Large intestine (tissue), 3 donors: ENCODE measurements at regions not wholly inside any gene's neighbourhood (a gene's known extent, or its start where the extent isn't known, plus 50 kb on each side); places are given as distances from the start of the nearest gene placed in this dataset.

Source experiments
- DNase-seq, 2 donors: peaks; one replicate each; pipeline versions ENCODE4 v3.0.0 to v3.0.0-alpha.2; 2013
- H3K27ac ChIP-seq: one replicate; pipeline ENCODE4 v1.5.1; 2013; ENCODE audit warnings: low read length
- H3K27me3 ChIP-seq: 2 replicates; pipeline ENCODE4 v1.6.1; 2013; ENCODE audit warnings: low read length; ENCODE audit not compliant: control insufficient read depth, insufficient read depth
- H3K36me3 ChIP-seq: 2 replicates; pipeline ENCODE4 v1.6.1; 2013; ENCODE audit warnings: low read length; ENCODE audit not compliant: control insufficient read depth, insufficient read depth
- H3K4me1 ChIP-seq: one replicate; pipeline ENCODE4 v1.6.1; 2013; ENCODE audit warnings: low read length; ENCODE audit not compliant: control insufficient read depth, insufficient read depth
- H3K4me3 ChIP-seq: one replicate; pipeline ENCODE4 v1.5.1; 2013; ENCODE audit warnings: low read length
- H3K9me3 ChIP-seq: one replicate; pipeline ENCODE4 v1.6.1; 2013; ENCODE audit warnings: mild to moderate bottlenecking, low read depth, low read length, moderate library complexity; ENCODE audit not compliant: control insufficient read depth
- WGBS: methylation state at CpG from one replicate; pipeline ENCODE4 v1.1.5; 2013; ENCODE audit warnings: low lambda C conversion rate; ENCODE audit not compliant: insufficient coverage; 5-methylcytosine and 5-hydroxymethylcytosine counted together

GRCh38 chr4:24001486-24002329 lies 111.9 kb upstream of the PPARGC1A start:
- no peak overlapping the region for H3K27ac ChIP-seq
- no CpG with 5 or more reads among the region's 8 CpGs for WGBS
- no peak overlapping the region for H3K4me3 ChIP-seq
- H3K27me3 ChIP-seq, result no peaks in the 10 kb centered on the region
- no peaks in the 10 kb centered on the region for H3K4me1 ChIP-seq
- no peaks in the 10 kb centered on the region for H3K36me3 ChIP-seq
- no peaks in the 10 kb centered on the region for H3K9me3 ChIP-seq
- no peak for DNase-seq

- Histone ChIP-seq H3K27me3 (no peaks in the 10 kb centered on the region), H3K4me1 (no peaks in the 10 kb centered on the region), H3K27ac (no peak overlapping the region), H3K4me3 (no peak overlapping the region), H3K9me3 (no peaks in the 10 kb centered on the region), H3K36me3 (no peaks in the 10 kb centered on the region)
- no peak for DNase-seq
- WGBS, result 90% methylated on average over 2 of the region's 3 CpGs
Observed at GRCh38 chr4:24000470-24000831, 110.6 kb upstream of the PPARGC1A start.

- Histone ChIP-seq H3K4me3 (no peak overlapping the region), H3K4me1 (no peaks in the 10 kb centered on the region), H3K36me3 (no peaks in the 10 kb centered on the region), H3K9me3 (no peaks in the 10 kb centered on the region), H3K27me3 (no peaks in the 10 kb centered on the region), H3K27ac (no peak overlapping the region)
- DNase-seq, result no peak
- WGBS, result 84% methylated on average over 10 of the region's 17 CpGs
Observed at GRCh38 chr4:23999714-24000469, 110.0 kb upstream of the PPARGC1A start.

- H3K9me3 ChIP-seq, result no peaks in the 10 kb centered on the region
- WGBS, result no CpG with 5 or more reads among the region's 1 CpG
- H3K36me3 ChIP-seq, result no peaks in the 10 kb centered on the region
- DNase-seq, result no peak
- no peaks in the 10 kb centered on the region for H3K4me1 ChIP-seq
- no peak overlapping the region for H3K4me3 ChIP-seq
- H3K27me3 ChIP-seq, result peaks cover 2% of the 10 kb centered on the region
- H3K27ac ChIP-seq, result no peak overlapping the region
Observed at GRCh38 chr4:23993373-23993772, 103.5 kb upstream of the PPARGC1A start.

- H3K4me1 ChIP-seq, result no peaks in the 10 kb centered on the region
- peaks cover 2% of the 10 kb centered on the region for H3K27me3 ChIP-seq
- H3K27ac ChIP-seq, result no peak overlapping the region
- H3K4me3 ChIP-seq, result no peak overlapping the region
- 0% methylated on average over 1 of the region's 1 CpG for WGBS
- H3K9me3 ChIP-seq, result no peaks in the 10 kb centered on the region
- no peak for DNase-seq
- H3K36me3 ChIP-seq, result no peaks in the 10 kb centered on the region
Observed at GRCh38 chr4:23991444-23991843, 101.6 kb upstream of the PPARGC1A start.

- Histone ChIP-seq H3K27ac (no peak overlapping the region), H3K36me3 (no peaks in the 10 kb centered on the region), H3K4me1 (no peaks in the 10 kb centered on the region), H3K27me3 (no peaks in the 10 kb centered on the region), H3K9me3 (no peaks in the 10 kb centered on the region), H3K4me3 (no peak overlapping the region)
- 48% methylated on average over 3 of the region's 5 CpGs for whole genome bisulfite sequencing
- no peak for DNase-seq
Observed at GRCh38 chr4:23986270-23986669, 96.4 kb upstream of the PPARGC1A start.

- Histone ChIP-seq H3K36me3 (no peaks in the 10 kb centered on the region), H3K27ac (no peak overlapping the region), H3K4me1 (no peaks in the 10 kb centered on the region), H3K9me3 (no peaks in the 10 kb centered on the region), H3K4me3 (no peak overlapping the region), H3K27me3 (peaks cover 2% of the 10 kb centered on the region)
- WGBS, result no CpG with 5 or more reads among the region's 1 CpG
- DNase-seq, result no peak
Observed at GRCh38 chr4:23981328-23981727, 91.5 kb upstream of the PPARGC1A start.

- H3K4me1 ChIP-seq, result no peaks in the 10 kb centered on the region
- WGBS, result 40% methylated on average over 1 of the region's 5 CpGs
- no peaks in the 10 kb centered on the region for H3K9me3 ChIP-seq
- no peaks in the 10 kb centered on the region for H3K36me3 ChIP-seq
- peaks cover 2% of the 10 kb centered on the region for H3K27me3 ChIP-seq
- no peak overlapping the region for H3K4me3 ChIP-seq
- H3K27ac ChIP-seq, result no peak overlapping the region
- no peak for DNase-seq
Observed at GRCh38 chr4:23979534-23979933, 89.7 kb upstream of the PPARGC1A start.

GRCh38 chr4:23978002-23978401 lies 88.2 kb upstream of the PPARGC1A start:
- no CpG with 5 or more reads among the region's 3 CpGs for whole genome bisulfite sequencing
- no peak overlapping the region for H3K27ac ChIP-seq

GRCh38 chr4:23976423-23976822 lies 86.6 kb upstream of the PPARGC1A start:
- H3K36me3 ChIP-seq, result no peaks in the 10 kb centered on the region
- no peak overlapping the region for H3K27ac ChIP-seq
- H3K27me3 ChIP-seq, result peaks cover 2% of the 10 kb centered on the region
- H3K9me3 ChIP-seq, result no peaks in the 10 kb centered on the region
- WGBS, result no CpG with 5 or more reads among the region's 2 CpGs
- H3K4me1 ChIP-seq, result no peaks in the 10 kb centered on the region
- H3K4me3 ChIP-seq, result no peak overlapping the region
- DNase-seq, result peak in 1 of 2 donors; percentile 22

More at GRCh38 chr4:23978002-23978401, 88.2 kb upstream of the PPARGC1A start:
- H3K4me3 ChIP-seq, result no peak overlapping the region
- H3K9me3 ChIP-seq, result no peaks in the 10 kb centered on the region
- no peak for DNase-seq
- H3K36me3 ChIP-seq, result no peaks in the 10 kb centered on the region
- peaks cover 2% of the 10 kb centered on the region for H3K27me3 ChIP-seq
- no peaks in the 10 kb centered on the region for H3K4me1 ChIP-seq
